ENCODE measurements at regions not wholly inside any gene's neighbourhood (a gene's known extent, or its start where the extent isn't known, plus 50 kb on each side); places are given as distances from the start of the nearest gene placed in this dataset.
A peak's percentile ranks its signal among the peaks of the same experiment; 100 is the strongest.

- TF ChIP-seq, protein P1, sequence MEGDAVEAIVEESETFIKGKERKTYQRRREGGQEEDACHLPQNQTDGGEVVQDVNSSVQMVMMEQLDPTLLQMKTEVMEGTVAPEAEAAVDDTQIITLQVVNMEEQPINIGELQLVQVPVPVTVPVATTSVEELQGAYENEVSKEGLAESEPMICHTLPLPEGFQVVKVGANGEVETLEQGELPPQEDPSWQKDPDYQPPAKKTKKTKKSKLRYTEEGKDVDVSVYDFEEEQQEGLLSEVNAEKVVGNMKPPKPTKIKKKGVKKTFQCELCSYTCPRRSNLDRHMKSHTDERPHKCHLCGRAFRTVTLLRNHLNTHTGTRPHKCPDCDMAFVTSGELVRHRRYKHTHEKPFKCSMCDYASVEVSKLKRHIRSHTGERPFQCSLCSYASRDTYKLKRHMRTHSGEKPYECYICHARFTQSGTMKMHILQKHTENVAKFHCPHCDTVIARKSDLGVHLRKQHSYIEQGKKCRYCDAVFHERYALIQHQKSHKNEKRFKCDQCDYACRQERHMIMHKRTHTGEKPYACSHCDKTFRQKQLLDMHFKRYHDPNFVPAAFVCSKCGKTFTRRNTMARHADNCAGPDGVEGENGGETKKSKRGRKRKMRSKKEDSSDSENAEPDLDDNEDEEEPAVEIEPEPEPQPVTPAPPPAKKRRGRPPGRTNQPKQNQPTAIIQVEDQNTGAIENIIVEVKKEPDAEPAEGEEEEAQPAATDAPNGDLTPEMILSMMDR (IDR thresholded peaks at IDR 0.05; ENCODE audit: control extremely low read depth, extremely low read depth): no peak
- peak; percentile 62 for ATAC-seq (ENCODE audit: insufficient read depth, low FRiP score)
- Histone ChIP-seq H3K4me3 (no peak overlapping the region), H3K36me3 (ENCODE audit: control insufficient read depth in 4 of 4, insufficient read depth in 4 of 4, low read length in 4 of 4) (no peaks in the 10 kb centered on the region), H3K9me3 (ENCODE audit: control insufficient read depth in 4 of 4, insufficient read depth in 3 of 4, low read length in 3 of 4) (peaks cover 0 to 8% (median 3%) of the 10 kb centered on the region in 4 donors), H3K27ac (ENCODE audit: low read depth in 1 of 2, low read length in 1 of 2) (no peak overlapping the region), H3K4me1 (ENCODE audit: control insufficient read depth in 5 of 5, insufficient read depth in 5 of 5, low read length in 5 of 5) (no peaks in the 10 kb centered on the region), H3K9ac (ENCODE audit: insufficient read depth in 1 of 2, low read length in 2 of 2) (no peak overlapping the region), H3K27me3 (ENCODE audit: control insufficient read depth in 3 of 3, insufficient read depth in 3 of 3, low read length in 2 of 3) (no peaks in the 10 kb centered on the region)
- 74 to 86% methylated on average over 10 of the region's 10 CpGs for WGBS, 2 donors
- DNase-seq: peak; percentile 56 to 66 (median 61)
These were observed 203.2 kb upstream of the USP24 start for GRCh38 chr1:55418208-55419000.

DNA sequence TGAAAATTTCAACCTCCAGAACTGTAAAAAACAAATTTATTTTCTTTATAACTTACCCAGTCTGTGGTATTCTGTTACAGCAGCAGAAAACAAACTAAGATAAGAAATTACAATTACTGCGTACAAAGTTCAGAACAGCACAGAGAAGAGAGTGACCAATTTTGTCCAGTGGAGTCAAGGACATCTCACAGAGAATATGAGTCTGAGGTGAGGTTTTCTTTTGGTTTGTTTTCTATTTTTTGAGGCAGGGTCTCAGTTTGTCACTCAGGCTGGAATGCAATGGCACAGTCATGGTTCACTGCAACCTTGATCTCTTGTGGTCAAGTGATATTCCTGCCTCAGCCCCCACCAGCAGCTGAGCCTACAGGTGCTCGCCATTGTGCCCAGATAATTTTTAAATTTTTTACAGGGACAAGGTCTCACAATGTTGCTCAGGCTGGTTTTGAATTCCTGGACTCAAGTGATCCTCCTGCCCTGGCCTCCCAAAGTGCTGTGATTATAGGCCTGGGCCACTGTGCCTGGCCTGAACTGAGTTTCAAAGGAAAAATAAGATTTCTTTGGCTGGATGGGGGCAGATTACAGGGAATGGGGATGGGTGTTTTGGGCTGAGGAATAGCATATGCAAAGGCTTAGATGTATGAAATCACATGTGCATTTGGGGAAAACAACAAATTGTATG is 201.1 kb upstream of the USP24 start:
- no peaks in the 10 kb centered on the region for H3K36me3 ChIP-seq (ENCODE audit: control insufficient read depth in 4 of 4, insufficient read depth in 4 of 4, low read length in 4 of 4)
- H3K9ac ChIP-seq (ENCODE audit: insufficient read depth in 1 of 2, low read length in 2 of 2): no peak overlapping the region
- no peaks in the 10 kb centered on the region for H3K4me1 ChIP-seq (ENCODE audit: control insufficient read depth in 5 of 5, insufficient read depth in 5 of 5, low read length in 5 of 5)
- TF ChIP-seq, protein P1 (IDR thresholded peaks at IDR 0.05; ENCODE audit: control extremely low read depth, extremely low read depth): no peak
- peaks cover 0 to 7% (median under 1%) of the 10 kb centered on the region in 4 donors for H3K9me3 ChIP-seq (ENCODE audit: control insufficient read depth in 4 of 4, insufficient read depth in 3 of 4, low read length in 3 of 4)
- DNase-seq: no peak
- no peak for ATAC-seq (ENCODE audit: insufficient read depth, low FRiP score)
- 96 to 97% methylated on average over 2 of the region's 2 CpGs for WGBS, 2 donors
- H3K27ac ChIP-seq (ENCODE audit: low read depth in 1 of 2, low read length in 1 of 2): no peak overlapping the region
- no peaks in the 10 kb centered on the region for H3K27me3 ChIP-seq (ENCODE audit: control insufficient read depth in 3 of 3, insufficient read depth in 3 of 3, low read length in 2 of 3)
- no peak overlapping the region for H3K4me3 ChIP-seq

GRCh38 chr1:55413286-55413685 is 198.1 kb upstream of the USP24 start:
- H3K36me3 ChIP-seq (ENCODE audit: control insufficient read depth in 4 of 4, insufficient read depth in 4 of 4, low read length in 4 of 4): no peaks in the 10 kb centered on the region
- H3K4me3 ChIP-seq: no peak overlapping the region
- H3K27ac ChIP-seq (ENCODE audit: low read depth in 1 of 2, low read length in 1 of 2): no peak overlapping the region
- no peaks in the 10 kb centered on the region for H3K27me3 ChIP-seq (ENCODE audit: control insufficient read depth in 3 of 3, insufficient read depth in 3 of 3, low read length in 2 of 3)
- TF ChIP-seq, protein P1 (IDR thresholded peaks at IDR 0.05; ENCODE audit: control extremely low read depth, extremely low read depth): no peak
- no peak for ATAC-seq (ENCODE audit: insufficient read depth, low FRiP score)
- no peak for DNase-seq
- H3K9ac ChIP-seq (ENCODE audit: insufficient read depth in 1 of 2, low read length in 2 of 2): no peak overlapping the region
- H3K4me1 ChIP-seq (ENCODE audit: control insufficient read depth in 5 of 5, insufficient read depth in 5 of 5, low read length in 5 of 5): no peaks in the 10 kb centered on the region
- H3K9me3 ChIP-seq (ENCODE audit: control insufficient read depth in 4 of 4, insufficient read depth in 3 of 4, low read length in 3 of 4): peaks cover 0 to 7% (median under 1%) of the 10 kb centered on the region in 4 donors
